Transverse colon (tissue), 4 donors: ENCODE measurements at regions not wholly inside any gene's neighbourhood (a gene's known extent, or its start where the extent isn't known, plus 50 kb on each side); places are given as distances from the start of the nearest gene placed in this dataset.

ENCODE experiments used
- CTCF ChIP-seq, 5 experiments: fragments of 200-600 bp in 3 of 5; fragments of 450-650 bp in 2 of 5; sonication (generic) in 3 of 5; IDR thresholded peaks; 1 replicate in 2 of 5; 2 replicates in 3 of 5; pipeline ENCODE4 v1.5.1; 2016 to 2017; ENCODE audit warnings: antibody characterized with exemption in 5 of 5, inconsistent platforms in 3 of 5, mild to moderate bottlenecking in 2 of 5, moderate library complexity in 1 of 5
- POLR2A ChIP-seq: fragments of 450-650 bp; IDR thresholded peaks from one replicate; pipeline ENCODE4 v1.6.1; 2016; ENCODE audit warnings: antibody characterized with exemption, mild to moderate bottlenecking, moderate library complexity
- POLR2AphosphoS5 ChIP-seq, 3 donors: sonication (generic); formaldehyde crosslinking; IDR thresholded peaks; one replicate each; pipeline ENCODE4 v1.6.1; 2016; ENCODE audit warnings: antibody characterized with exemption in 3 of 3

GRCh38 chr10:64881257-64881656 is 1360.1 kb downstream of the REEP3 start:
- TF ChIP-seq CTCF (IDR thresholded peaks at IDR 0.05) (no peak), POLR2AphosphoS5 (IDR thresholded peaks at IDR 0.05) (no peak), POLR2A (no peak)
